Left cardiac atrium (tissue), 4 donors: ENCODE measurements at regions not wholly inside any gene's neighbourhood (a gene's known extent, or its start where the extent isn't known, plus 50 kb on each side); places are given as distances from the start of the nearest gene placed in this dataset.
"Not testable (repeated sequence)": the region's sequence is repeated elsewhere in the genome, so short reads cannot be mapped to it uniquely, and the experiment has no call there.

Experiments
- ATAC-seq, 2 donors: fragments of 200-7000 bp; cut with Tn5 transposase; one replicate each; pipeline ENCODE4 v1.9.1; 2020; ENCODE audit warnings: mild to moderate bottlenecking in 2 of 2, moderate library complexity in 2 of 2
- DNase-seq: peaks from one replicate; pipeline ENCODE4 v3.0.0-alpha.2; 2020
- intact Hi-C, 2 donors: fragments of 100-400 bp; cut with DNase I; formaldehyde crosslinking; loops; one replicate each; pipeline versions ENCODE4 v1.14.1 to v1.15.1; 2022 to 2023
- donor health status: DM: no; HTN: yes; CAD: no.
- donor health status: DM: no; HTN: yes; CAD: no; lungs with severe emphysema.
- donor health status: DM: yes; HTN: yes; CAD: no.
- donor health status: Dilated cardiomyopathy.

- ATAC-seq (no peak), DNase-seq (no peak)
- intact Hi-C loops, result no loop called here
These were observed 240.2 kb downstream of the BUB3 start for GRCh38 chr10:123394382-123394781.

GRCh38 chr10:123395234-123395633 is 241.0 kb downstream of the BUB3 start:
- intact Hi-C loops, ATAC-seq, DNase-seq: not testable (repeated sequence)

- intact Hi-C loops, result no loop called here
- DNase-seq, result no peak
- no peak for ATAC-seq
These were observed 241.7 kb downstream of the BUB3 start for GRCh38 chr10:123395906-123396305.

GRCh38 chr10:123398180-123398591 is 244.0 kb downstream of the BUB3 start:
- no peak for DNase-seq
- intact Hi-C loops, result no loop called here
- ATAC-seq, result no peak

GRCh38 chr10:123398756-123399155 is 244.6 kb downstream of the BUB3 start:
- no peak for DNase-seq
- intact Hi-C loops, result no loop called here
- no peak for ATAC-seq

- DNase-seq (no peak), ATAC-seq (no peak)
These were observed 245.2 kb downstream of the BUB3 start for GRCh38 chr10:123399276-123399839.

GRCh38 chr10:123402021-123402420 is 247.8 kb downstream of the BUB3 start:
- DNase-seq, result no peak
- intact Hi-C loops, result no loop called here
- no peak for ATAC-seq

More at GRCh38 chr10:123399276-123399839, 245.2 kb downstream of the BUB3 start:
- intact Hi-C loops, result no loop called here

- intact Hi-C loops, result no loop called here
- ATAC-seq (no peak), DNase-seq (no peak)
These were observed 248.5 kb downstream of the BUB3 start for GRCh38 chr10:123402656-123403055.

GRCh38 chr10:123404357-123404756 is 250.2 kb downstream of the BUB3 start:
- ATAC-seq (no peak), DNase-seq (no peak)
- intact Hi-C loops, result no loop called here

- intact Hi-C loops, result no loop called here
- ATAC-seq (no peak), DNase-seq (no peak)
These were observed 254.5 kb downstream of the BUB3 start for GRCh38 chr10:123408660-123409059.

GRCh38 chr10:123409426-123409825 is 255.2 kb downstream of the BUB3 start:
- intact Hi-C loops, result no loop called here
- no peak for DNase-seq
- no peak for ATAC-seq

GRCh38 chr10:123409884-123410283 is 255.7 kb downstream of the BUB3 start:
- intact Hi-C loops, result no loop called here
- DNase-seq, result no peak
- no peak for ATAC-seq

- no peak for DNase-seq
- intact Hi-C loops, result no loop called here
- no peak for ATAC-seq
These were observed 252.8 kb upstream of the GPR26 start for GRCh38 chr10:123413353-123413752.

GRCh38 chr10:123415523-123415922 is 250.6 kb upstream of the GPR26 start:
- intact Hi-C loops, result no loop called here
- ATAC-seq, result no peak
- no peak for DNase-seq

- intact Hi-C loops, result no loop called here
- DNase-seq (no peak), ATAC-seq (no peak)
These were observed 248.7 kb upstream of the GPR26 start for GRCh38 chr10:123417414-123417813.

GRCh38 chr10:123421461-123421860 is 244.7 kb upstream of the GPR26 start:
- intact Hi-C loops, result no loop called here
- no peak for ATAC-seq

GRCh38 chr10:123422261-123422660 is 243.9 kb upstream of the GPR26 start:
- no peak for ATAC-seq
- intact Hi-C loops, result no loop called here
- DNase-seq, result no peak

More at GRCh38 chr10:123421461-123421860, 244.7 kb upstream of the GPR26 start:
- no peak for DNase-seq

- intact Hi-C loops, result no loop called here
- ATAC-seq (no peak), DNase-seq (no peak)
These were observed 241.6 kb upstream of the GPR26 start for GRCh38 chr10:123424537-123424936.

GRCh38 chr10:123425680-123426079 is 240.5 kb upstream of the GPR26 start:
- no peak for DNase-seq

GRCh38 chr10:123427165-123427786 is 238.9 kb upstream of the GPR26 start:
- ATAC-seq, result no peak
- DNase-seq, result no peak
- intact Hi-C loops, result no loop called here

More at GRCh38 chr10:123425680-123426079, 240.5 kb upstream of the GPR26 start:
- no peak for ATAC-seq
- intact Hi-C loops, result no loop called here

- DNase-seq (no peak), ATAC-seq (no peak)
- intact Hi-C loops, result no loop called here
These were observed 237.8 kb upstream of the GPR26 start for GRCh38 chr10:123428391-123428790.
